GM10266 (cell line): ENCODE measurements at regions not wholly inside any gene's neighbourhood (a gene's known extent, or its start where the extent isn't known, plus 50 kb on each side); places are given as distances from the start of the nearest gene placed in this dataset.

ENCODE experiments used
- DNase-seq: peaks from one replicate; pipeline ENCODE4 v3.0.0; 2012; ENCODE audit errors: extremely low spot score
- TF ChIP-seq, protein P1 (sequence below): IDR thresholded peaks from 2 replicates; pipeline ENCODE4 v1.5.1; 2012; ENCODE audit warnings: mild to moderate bottlenecking, low read depth; ENCODE audit not compliant: control insufficient read depth, insufficient read depth; ENCODE audit errors: missing control alignments

DNA sequence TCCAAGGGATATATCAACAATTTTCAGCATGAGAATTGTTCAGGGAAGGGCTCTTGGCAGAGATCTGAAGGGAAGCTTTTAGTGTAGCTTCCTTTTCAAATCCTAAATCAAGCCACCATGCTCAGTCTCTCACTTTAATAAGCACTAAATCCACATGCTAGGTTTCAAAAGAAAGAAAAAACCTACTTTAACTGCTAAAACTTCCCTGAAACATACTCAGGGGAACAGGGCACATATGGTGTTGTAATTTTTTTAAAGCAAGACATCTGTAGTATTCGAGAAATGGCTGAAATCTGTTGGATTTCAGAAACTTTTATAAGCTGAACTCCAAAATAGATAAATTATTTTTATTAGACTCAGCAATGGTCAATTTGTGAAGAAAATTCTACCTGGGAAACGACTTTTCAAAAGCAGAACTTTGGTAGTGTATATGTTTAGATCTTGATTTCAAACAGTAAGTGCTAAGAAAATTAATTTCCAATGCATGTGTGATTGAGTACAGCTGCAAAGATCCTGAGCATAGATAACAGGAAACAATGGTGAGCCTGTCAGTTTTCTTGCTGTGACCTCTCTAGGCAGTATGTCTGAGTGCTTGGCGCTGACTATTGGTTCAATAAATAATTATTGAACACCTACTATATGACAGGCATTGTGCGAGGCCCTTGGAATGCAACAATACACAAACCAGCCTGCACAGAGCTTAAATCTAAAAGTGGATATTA is 804.5 kb upstream of the SOX9 start:
- no peak for DNase-seq
- TF ChIP-seq, protein P1, sequence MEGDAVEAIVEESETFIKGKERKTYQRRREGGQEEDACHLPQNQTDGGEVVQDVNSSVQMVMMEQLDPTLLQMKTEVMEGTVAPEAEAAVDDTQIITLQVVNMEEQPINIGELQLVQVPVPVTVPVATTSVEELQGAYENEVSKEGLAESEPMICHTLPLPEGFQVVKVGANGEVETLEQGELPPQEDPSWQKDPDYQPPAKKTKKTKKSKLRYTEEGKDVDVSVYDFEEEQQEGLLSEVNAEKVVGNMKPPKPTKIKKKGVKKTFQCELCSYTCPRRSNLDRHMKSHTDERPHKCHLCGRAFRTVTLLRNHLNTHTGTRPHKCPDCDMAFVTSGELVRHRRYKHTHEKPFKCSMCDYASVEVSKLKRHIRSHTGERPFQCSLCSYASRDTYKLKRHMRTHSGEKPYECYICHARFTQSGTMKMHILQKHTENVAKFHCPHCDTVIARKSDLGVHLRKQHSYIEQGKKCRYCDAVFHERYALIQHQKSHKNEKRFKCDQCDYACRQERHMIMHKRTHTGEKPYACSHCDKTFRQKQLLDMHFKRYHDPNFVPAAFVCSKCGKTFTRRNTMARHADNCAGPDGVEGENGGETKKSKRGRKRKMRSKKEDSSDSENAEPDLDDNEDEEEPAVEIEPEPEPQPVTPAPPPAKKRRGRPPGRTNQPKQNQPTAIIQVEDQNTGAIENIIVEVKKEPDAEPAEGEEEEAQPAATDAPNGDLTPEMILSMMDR, result no peak

DNA sequence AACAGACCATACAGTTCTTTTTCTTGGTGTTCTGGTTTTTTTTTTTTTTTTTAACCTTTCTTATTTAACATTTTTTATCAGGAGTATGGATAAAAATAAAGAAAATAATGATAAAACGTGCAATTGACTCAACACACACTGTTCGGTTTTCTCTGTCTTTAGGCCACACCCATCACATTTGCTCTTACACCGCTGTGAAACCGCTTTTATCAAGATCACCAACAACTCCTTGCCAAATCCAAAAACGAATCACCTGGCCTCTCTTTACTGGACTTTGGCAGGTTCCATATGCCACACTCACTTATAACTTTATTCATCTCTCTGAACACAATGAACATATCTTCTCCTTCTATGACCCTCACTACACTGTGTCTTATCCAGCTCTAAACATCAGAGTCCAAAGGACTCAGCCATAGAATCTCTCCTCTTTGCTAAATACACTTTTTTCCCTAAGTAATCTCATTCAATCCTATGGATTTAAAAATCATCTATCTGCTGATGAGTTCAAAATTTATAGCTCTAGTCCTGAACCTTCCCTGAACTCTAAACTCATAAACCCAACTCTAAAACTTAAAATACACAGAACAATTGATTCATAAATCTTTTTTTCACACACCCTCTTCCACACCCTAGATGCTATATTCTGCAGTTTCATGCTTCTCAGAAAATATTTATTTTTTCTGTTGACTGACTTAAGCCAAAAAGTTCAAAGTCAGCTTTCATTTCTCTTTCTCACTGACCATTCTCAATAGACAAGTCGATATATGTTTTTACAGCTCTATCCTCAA is 800.6 kb upstream of the SOX9 start:
- TF ChIP-seq, protein P1, result no peak

DNA sequence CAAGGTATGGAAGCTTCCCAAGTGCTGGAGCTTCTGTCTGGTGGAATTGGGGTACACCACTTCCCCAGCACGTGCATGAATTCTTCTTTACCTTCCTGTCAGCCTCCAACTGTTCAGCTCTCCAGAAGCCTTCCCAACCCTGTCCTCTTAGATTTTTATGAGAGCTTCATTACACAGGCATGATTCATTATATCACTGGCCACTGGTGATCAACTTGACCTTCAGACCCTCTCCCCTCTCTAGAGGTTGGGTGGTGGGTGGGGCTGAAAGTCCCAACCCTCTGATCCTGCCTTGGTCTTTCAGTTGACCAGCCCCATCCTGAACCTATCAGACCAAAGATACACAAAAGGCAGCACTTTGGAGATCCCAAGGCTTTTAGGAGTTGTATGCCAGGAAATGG is 795.7 kb upstream of the SOX9 start:
- TF ChIP-seq, protein P1, result no peak
- no peak for DNase-seq

More for the DNA sequence above, 800.6 kb upstream of the SOX9 start:
- no peak for DNase-seq

DNA sequence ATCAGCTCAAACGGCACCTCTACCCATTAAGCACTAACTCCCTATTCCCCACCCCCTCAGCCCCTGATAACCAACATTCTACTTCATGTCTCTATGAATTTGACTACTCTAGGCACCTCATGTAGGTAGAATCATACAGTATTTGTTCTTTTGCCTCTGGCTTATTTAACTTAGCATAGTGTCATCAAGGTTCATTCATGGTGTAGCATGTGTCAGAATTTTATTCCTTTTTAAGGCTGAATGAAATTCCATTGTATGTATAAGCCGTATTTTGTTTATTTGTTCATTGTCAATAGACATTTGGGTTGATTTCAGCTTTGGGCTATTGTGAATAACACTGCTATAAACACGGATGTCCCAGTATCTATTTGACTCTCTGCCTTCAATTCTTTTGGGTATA is 794.9 kb upstream of the SOX9 start:
- TF ChIP-seq, protein P1, result no peak
- DNase-seq, result no peak

DNA sequence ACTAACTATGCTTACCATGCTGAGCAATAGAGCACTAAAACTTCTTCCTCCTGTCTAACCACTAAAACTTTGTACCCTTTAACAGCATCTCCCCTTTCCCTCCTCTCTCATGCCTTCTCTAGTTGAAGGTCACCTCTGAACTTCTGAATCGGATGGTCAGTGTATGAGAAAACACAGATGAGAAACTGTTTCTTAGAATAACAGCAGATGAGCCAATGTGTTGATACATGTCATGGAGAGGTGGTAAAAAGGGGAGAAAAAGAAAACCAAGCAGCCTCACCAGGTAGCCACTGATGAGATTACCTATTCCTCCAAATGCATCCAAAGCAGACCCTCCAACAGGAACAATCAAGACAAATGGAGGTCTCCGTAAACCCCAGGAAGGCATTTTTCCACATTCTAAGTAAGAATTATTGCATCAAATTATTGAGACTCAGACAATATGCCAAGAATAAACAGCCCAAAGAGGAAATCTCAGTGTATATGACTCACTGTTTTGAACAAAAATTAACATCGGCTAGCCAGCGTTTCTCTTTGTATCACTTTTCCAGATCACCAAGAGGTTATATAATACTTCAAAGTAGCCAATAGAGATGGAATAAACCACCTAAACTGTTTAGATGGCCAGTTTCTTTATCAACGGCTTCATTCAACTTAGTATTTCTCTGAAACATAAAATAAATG is 793.3 kb upstream of the SOX9 start:
- TF ChIP-seq, protein P1, result no peak
- no peak for DNase-seq

DNA sequence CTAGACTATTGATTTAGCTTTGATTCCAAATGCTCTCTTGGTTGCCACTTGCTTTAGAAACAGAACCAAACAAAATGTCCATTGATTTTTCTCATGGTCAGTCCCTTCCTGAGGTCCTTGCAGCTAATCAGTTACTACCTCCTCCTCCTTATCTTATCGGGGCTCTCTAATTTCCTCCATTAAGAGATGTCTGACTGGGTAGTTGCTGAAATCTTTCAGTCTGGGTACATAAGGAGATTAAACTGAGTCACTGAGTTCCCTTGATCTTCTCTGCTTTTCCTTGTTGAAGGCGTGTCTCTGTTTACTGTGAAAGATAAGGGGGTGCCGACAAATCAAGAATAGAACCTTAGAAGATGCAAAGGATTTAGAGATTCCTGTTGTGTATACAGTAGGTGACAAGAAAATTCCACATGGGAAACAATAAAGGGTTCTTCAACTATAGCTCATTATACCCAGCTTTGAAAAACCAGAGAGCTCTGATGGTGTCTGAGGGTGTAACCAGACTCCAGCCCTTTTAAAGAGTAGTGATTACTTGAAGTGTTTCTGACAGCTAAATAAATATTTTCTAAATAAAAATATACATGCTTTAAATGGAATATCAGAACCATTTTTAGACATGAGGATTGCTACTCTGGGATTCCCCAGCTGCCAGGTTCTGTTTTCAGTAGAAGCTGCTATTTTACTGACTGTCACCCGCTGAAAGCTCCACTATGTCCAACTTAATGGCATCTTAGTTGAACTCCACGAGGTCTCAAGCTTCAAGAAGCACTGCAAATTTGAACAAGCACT is 791.3 kb upstream of the SOX9 start:
- TF ChIP-seq, protein P1, result no peak
- DNase-seq, result no peak
